ENCODE measurements at regions not wholly inside any gene's neighbourhood (a gene's known extent, or its start where the extent isn't known, plus 50 kb on each side); places are given as distances from the start of the nearest gene placed in this dataset.

- no peak for DNase-seq (ENCODE audit: low read depth, low spot score)
- H3K27ac ChIP-seq: no peak overlapping the region
- no peaks in the 10 kb centered on the region for H3K9me3 ChIP-seq (ENCODE audit: low read depth, low read length)
- no peak overlapping the region for H3K4me3 ChIP-seq
- no peak for TF ChIP-seq EZH2 (IDR thresholded peaks at IDR 0.05)
- no peak for TF ChIP-seq POLR2AphosphoS5 (IDR thresholded peaks at IDR 0.05; ENCODE audit: borderline replicate concordance, low read depth, low read length)
- no peak for TF ChIP-seq FOXP2 (optimal IDR thresholded peaks at IDR 0.05; ENCODE audit: control extremely low read depth, extremely low read length, insufficient read depth)
- no peak overlapping the region for H3K9ac ChIP-seq (ENCODE audit: insufficient read length)
- no peaks in the 10 kb centered on the region for H3K36me3 ChIP-seq (ENCODE audit: insufficient read depth, low read length)
These were observed 240.4 kb downstream of the PRL start for GRCh38 chr6:22056398-22056797.

- no peaks in the 10 kb centered on the region for H3K9me3 ChIP-seq (ENCODE audit: low read depth, low read length)
- no peak overlapping the region for H3K4me3 ChIP-seq
- no peak overlapping the region for H3K9ac ChIP-seq (ENCODE audit: insufficient read length)
- no peaks in the 10 kb centered on the region for H3K36me3 ChIP-seq (ENCODE audit: insufficient read depth, low read length)
- TF ChIP-seq POLR2AphosphoS5 (IDR thresholded peaks at IDR 0.05; ENCODE audit: borderline replicate concordance, low read depth, low read length) (no peak), EZH2 (IDR thresholded peaks at IDR 0.05) (no peak)
- H3K27ac ChIP-seq: no peak overlapping the region
- no peak for DNase-seq (ENCODE audit: low read depth, low spot score)
These were observed 238.9 kb downstream of the PRL start for GRCh38 chr6:22057962-22058361.

GRCh38 chr6:22059126-22059525 is 237.7 kb downstream of the PRL start:
- no peak overlapping the region for H3K4me3 ChIP-seq
- no peaks in the 10 kb centered on the region for H3K36me3 ChIP-seq (ENCODE audit: insufficient read depth, low read length)
- no peak overlapping the region for H3K9ac ChIP-seq (ENCODE audit: insufficient read length)
- H3K27ac ChIP-seq: no peak overlapping the region
- DNase-seq (ENCODE audit: low read depth, low spot score): no peak
- TF ChIP-seq POLR2AphosphoS5 (IDR thresholded peaks at IDR 0.05; ENCODE audit: borderline replicate concordance, low read depth, low read length) (no peak), EZH2 (IDR thresholded peaks at IDR 0.05) (no peak), FOXP2 (optimal IDR thresholded peaks at IDR 0.05; ENCODE audit: control extremely low read depth, extremely low read length, insufficient read depth) (no peak)
- no peaks in the 10 kb centered on the region for H3K9me3 ChIP-seq (ENCODE audit: low read depth, low read length)

GRCh38 chr6:22059946-22060345 is 236.9 kb downstream of the PRL start:
- DNase-seq (ENCODE audit: low read depth, low spot score): no peak

GRCh38 chr6:22062807-22063408 is 233.9 kb downstream of the PRL start:
- Histone ChIP-seq H3K9me3 (ENCODE audit: low read depth, low read length) (no peaks in the 10 kb centered on the region), H3K4me3 (no peak overlapping the region), H3K36me3 (ENCODE audit: insufficient read depth, low read length) (no peaks in the 10 kb centered on the region), H3K9ac (ENCODE audit: insufficient read length) (no peak overlapping the region), H3K27ac (no peak overlapping the region)
- DNase-seq (ENCODE audit: low read depth, low spot score): no peak
- TF ChIP-seq POLR2AphosphoS5 (IDR thresholded peaks at IDR 0.05; ENCODE audit: borderline replicate concordance, low read depth, low read length) (no peak), FOXP2 (optimal IDR thresholded peaks at IDR 0.05; ENCODE audit: control extremely low read depth, extremely low read length, insufficient read depth) (no peak), EZH2 (IDR thresholded peaks at IDR 0.05) (no peak)

More at GRCh38 chr6:22059946-22060345, 236.9 kb downstream of the PRL start:
- H3K9ac ChIP-seq (ENCODE audit: insufficient read length): no peak overlapping the region
- H3K9me3 ChIP-seq (ENCODE audit: low read depth, low read length): no peaks in the 10 kb centered on the region
- H3K4me3 ChIP-seq: no peak overlapping the region
- no peak overlapping the region for H3K27ac ChIP-seq
- H3K36me3 ChIP-seq (ENCODE audit: insufficient read depth, low read length): no peaks in the 10 kb centered on the region
- TF ChIP-seq POLR2AphosphoS5 (IDR thresholded peaks at IDR 0.05; ENCODE audit: borderline replicate concordance, low read depth, low read length) (no peak), FOXP2 (optimal IDR thresholded peaks at IDR 0.05; ENCODE audit: control extremely low read depth, extremely low read length, insufficient read depth) (no peak), EZH2 (IDR thresholded peaks at IDR 0.05) (no peak)

GRCh38 chr6:22064558-22064957 is 232.3 kb downstream of the PRL start:
- Histone ChIP-seq H3K9me3 (ENCODE audit: low read depth, low read length) (no peaks in the 10 kb centered on the region), H3K4me3 (no peak overlapping the region), H3K9ac (ENCODE audit: insufficient read length) (no peak overlapping the region), H3K27ac (no peak overlapping the region), H3K36me3 (ENCODE audit: insufficient read depth, low read length) (no peaks in the 10 kb centered on the region)
- DNase-seq (ENCODE audit: low read depth, low spot score): no peak
- TF ChIP-seq EZH2 (IDR thresholded peaks at IDR 0.05) (no peak), FOXP2 (optimal IDR thresholded peaks at IDR 0.05; ENCODE audit: control extremely low read depth, extremely low read length, insufficient read depth) (no peak), POLR2AphosphoS5 (IDR thresholded peaks at IDR 0.05; ENCODE audit: borderline replicate concordance, low read depth, low read length) (no peak)

GRCh38 chr6:22067122-22067521 is 229.7 kb downstream of the PRL start:
- no peaks in the 10 kb centered on the region for H3K9me3 ChIP-seq (ENCODE audit: low read depth, low read length)
- no peak for DNase-seq (ENCODE audit: low read depth, low spot score)
- H3K36me3 ChIP-seq (ENCODE audit: insufficient read depth, low read length): no peaks in the 10 kb centered on the region
- no peak overlapping the region for H3K27ac ChIP-seq
- no peak overlapping the region for H3K9ac ChIP-seq (ENCODE audit: insufficient read length)
- no peak for TF ChIP-seq FOXP2 (optimal IDR thresholded peaks at IDR 0.05; ENCODE audit: control extremely low read depth, extremely low read length, insufficient read depth)
- no peak for TF ChIP-seq EZH2 (IDR thresholded peaks at IDR 0.05)
- no peak for TF ChIP-seq POLR2AphosphoS5 (IDR thresholded peaks at IDR 0.05; ENCODE audit: borderline replicate concordance, low read depth, low read length)
- H3K4me3 ChIP-seq: no peak overlapping the region

GRCh38 chr6:22067671-22068070 is 229.2 kb downstream of the PRL start:
- TF ChIP-seq EZH2 (IDR thresholded peaks at IDR 0.05) (no peak), POLR2AphosphoS5 (IDR thresholded peaks at IDR 0.05; ENCODE audit: borderline replicate concordance, low read depth, low read length) (no peak), FOXP2 (optimal IDR thresholded peaks at IDR 0.05; ENCODE audit: control extremely low read depth, extremely low read length, insufficient read depth) (no peak)
- Histone ChIP-seq H3K9me3 (ENCODE audit: low read depth, low read length) (no peaks in the 10 kb centered on the region), H3K4me3 (no peak overlapping the region), H3K9ac (ENCODE audit: insufficient read length) (no peak overlapping the region), H3K27ac (no peak overlapping the region), H3K36me3 (ENCODE audit: insufficient read depth, low read length) (no peaks in the 10 kb centered on the region)
- no peak for DNase-seq (ENCODE audit: low read depth, low spot score)
